GM18867 (cell line): ENCODE measurements at regions not wholly inside any gene's neighbourhood (a gene's known extent, or its start where the extent isn't known, plus 50 kb on each side); places are given as distances from the start of the nearest gene placed in this dataset.

ENCODE experiments used
- ATAC-seq: cut with Tn5 transposase; IDR thresholded peaks from one replicate; pipeline ENCODE4 v1.9.1; 2021; ENCODE audit warnings: mild to moderate bottlenecking, moderate library complexity; ENCODE audit not compliant: unreplicated experiment

- no peak for ATAC-seq
These were observed 186.2 kb upstream of the C1orf174 start for GRCh38 chr1:4086085-4086850.

GRCh38 chr1:4086921-4087320 lies 186.8 kb upstream of the C1orf174 start:
- ATAC-seq = no peak

- no peak for ATAC-seq
These were observed 187.7 kb upstream of the C1orf174 start for GRCh38 chr1:4087530-4088420.

- no peak for ATAC-seq
These were observed 188.6 kb upstream of the C1orf174 start for GRCh38 chr1:4088676-4089075.

- ATAC-seq = no peak
These were observed 189.5 kb upstream of the C1orf174 start for GRCh38 chr1:4089421-4090175.

- ATAC-seq = no peak
These were observed 190.5 kb upstream of the C1orf174 start for GRCh38 chr1:4090556-4090955.

- no peak for ATAC-seq
These were observed 191.0 kb upstream of the C1orf174 start for GRCh38 chr1:4090976-4091660.

GRCh38 chr1:4091996-4092395 lies 191.9 kb upstream of the C1orf174 start:
- no peak for ATAC-seq

- ATAC-seq = no peak
These were observed 193.9 kb upstream of the C1orf174 start for GRCh38 chr1:4093856-4094565.

- ATAC-seq = no peak
These were observed 195.4 kb upstream of the C1orf174 start for GRCh38 chr1:4095433-4095971.

- no peak for ATAC-seq
These were observed 201.5 kb upstream of the C1orf174 start for GRCh38 chr1:4101459-4102161.

- no peak for ATAC-seq
These were observed 205.3 kb upstream of the C1orf174 start for GRCh38 chr1:4105300-4105880.

- ATAC-seq = no peak
These were observed 206.7 kb upstream of the C1orf174 start for GRCh38 chr1:4106731-4107130.

- no peak for ATAC-seq
These were observed 207.2 kb upstream of the C1orf174 start for GRCh38 chr1:4107291-4107690.

- no peak for ATAC-seq
These were observed 208.3 kb upstream of the C1orf174 start for GRCh38 chr1:4108331-4108730.

- no peak for ATAC-seq
These were observed 208.9 kb upstream of the C1orf174 start for GRCh38 chr1:4108758-4109627.

GRCh38 chr1:4109628-4109940 lies 209.5 kb upstream of the C1orf174 start:
- ATAC-seq = no peak

GRCh38 chr1:4110888-4111287 lies 210.8 kb upstream of the C1orf174 start:
- ATAC-seq = no peak
